Pulmonary artery endothelial cell (primary cell): ENCODE measurements at regions not wholly inside any gene's neighbourhood (a gene's known extent, or its start where the extent isn't known, plus 50 kb on each side); places are given as distances from the start of the nearest gene placed in this dataset.
"Not testable (repeated sequence)": the region's sequence is repeated elsewhere in the genome, so short reads cannot be mapped to it uniquely, and the experiment has no call there.

Experiments
- DNase-seq: peaks from one replicate; pipeline ENCODE4 v3.0.0-alpha.2; 2011; ENCODE audit warnings: low read depth, low spot score

DNA sequence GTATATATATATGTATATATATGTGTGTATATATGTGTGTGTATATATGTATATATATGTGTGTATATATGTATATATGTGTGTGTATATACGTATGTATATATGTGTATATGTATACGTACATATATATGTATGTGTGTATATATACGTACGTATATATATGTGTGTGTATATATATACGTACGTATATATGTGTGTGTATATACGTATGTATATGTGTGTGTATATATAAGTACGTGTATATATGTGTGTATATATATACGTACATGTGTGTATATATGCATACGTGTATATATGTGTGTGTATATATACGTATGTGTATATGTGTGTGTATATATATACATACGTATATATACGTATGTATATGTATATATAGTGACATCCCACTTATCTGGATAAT, 154.4 kb downstream of the CDRT15L2 start:
- DNase-seq = no peak

DNA sequence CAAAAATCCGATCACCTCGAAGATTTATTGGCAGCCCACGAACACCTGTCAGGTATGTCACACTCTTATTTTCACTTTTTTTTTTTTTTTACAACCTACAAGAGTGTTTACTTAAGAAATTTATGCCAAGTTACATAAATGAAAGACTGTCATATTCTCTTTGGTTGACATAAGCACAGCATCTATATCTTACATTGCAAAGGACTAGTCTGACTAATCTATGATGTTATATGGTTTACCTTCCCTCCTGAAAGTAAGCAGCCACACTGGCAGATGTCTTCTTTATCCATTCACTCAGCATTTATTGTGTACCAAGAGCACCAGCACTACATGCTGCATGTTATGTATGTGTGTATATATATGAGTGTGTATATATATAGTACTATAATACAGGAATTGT, 156.3 kb downstream of the CDRT15L2 start:
- DNase-seq = no peak

DNA sequence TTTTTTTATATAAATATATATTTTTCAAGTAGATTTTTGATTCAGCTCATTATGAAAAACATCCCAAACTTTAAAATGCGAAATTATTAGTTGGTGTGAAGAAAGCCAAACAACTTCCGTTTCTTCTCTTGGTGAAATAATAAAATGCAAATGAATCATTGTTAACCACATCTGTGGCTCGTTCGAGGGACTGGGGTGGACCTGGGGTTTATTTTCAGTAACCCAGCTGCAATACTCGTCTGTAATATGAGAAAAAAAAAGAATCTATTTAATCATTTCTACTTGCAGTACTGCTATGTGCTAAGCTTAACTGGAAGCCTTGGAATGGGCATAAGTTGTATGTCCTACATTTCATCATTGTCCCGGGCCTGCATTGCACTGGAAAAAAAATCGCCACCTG, 158.1 kb downstream of the CDRT15L2 start:
- DNase-seq = not testable (repeated sequence)

DNA sequence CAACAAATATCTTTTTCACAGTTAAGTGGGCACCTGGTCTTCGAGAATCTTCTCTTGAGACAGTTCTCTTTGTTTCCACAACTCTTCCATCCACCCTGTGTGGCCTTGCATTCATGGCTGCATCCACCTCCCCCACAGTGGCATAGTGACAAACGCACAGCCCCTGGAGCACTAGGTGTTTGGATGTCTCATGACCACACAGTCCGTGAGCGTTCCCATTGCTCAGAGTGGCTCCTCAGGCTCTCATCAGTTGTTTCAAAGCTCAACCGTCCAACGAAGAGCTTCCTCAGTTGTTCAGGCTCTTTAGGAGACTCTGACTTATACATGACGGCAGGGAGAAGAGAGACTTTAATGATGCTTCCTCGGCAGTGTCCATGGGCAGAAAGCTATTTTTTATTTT, 191.6 kb downstream of the CDRT15L2 start:
- no peak for DNase-seq

DNA sequence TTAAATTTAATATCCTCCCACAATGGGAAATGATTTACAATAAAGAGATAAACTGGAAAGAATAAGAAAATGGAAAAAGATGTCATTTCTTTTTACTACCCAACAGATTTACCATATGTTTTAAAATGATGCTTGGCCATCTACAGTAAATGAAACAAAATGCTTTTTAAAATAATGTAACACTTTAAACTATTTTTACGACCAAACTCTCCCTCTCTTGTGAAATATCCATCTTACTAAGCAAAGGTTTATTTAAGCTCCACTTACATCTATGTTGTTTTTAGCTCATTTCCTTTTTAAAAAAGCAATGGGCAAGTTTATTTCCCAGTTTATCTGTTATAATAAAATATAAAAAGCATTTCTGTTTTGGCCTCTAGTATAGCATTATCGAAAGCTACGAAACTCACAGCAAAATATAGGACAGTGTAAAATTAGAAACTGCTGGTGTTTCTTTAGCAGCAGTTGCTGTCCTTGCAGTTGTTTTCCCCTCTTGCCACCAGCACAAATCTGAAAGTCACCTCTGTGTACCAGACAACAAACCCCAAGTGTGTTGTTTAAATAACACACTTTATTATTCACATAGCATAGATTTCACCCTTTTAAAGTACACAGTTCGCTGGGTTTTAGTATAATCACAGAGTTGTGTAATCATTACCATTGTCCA, 195.1 kb downstream of the CDRT15L2 start:
- no peak for DNase-seq

DNA sequence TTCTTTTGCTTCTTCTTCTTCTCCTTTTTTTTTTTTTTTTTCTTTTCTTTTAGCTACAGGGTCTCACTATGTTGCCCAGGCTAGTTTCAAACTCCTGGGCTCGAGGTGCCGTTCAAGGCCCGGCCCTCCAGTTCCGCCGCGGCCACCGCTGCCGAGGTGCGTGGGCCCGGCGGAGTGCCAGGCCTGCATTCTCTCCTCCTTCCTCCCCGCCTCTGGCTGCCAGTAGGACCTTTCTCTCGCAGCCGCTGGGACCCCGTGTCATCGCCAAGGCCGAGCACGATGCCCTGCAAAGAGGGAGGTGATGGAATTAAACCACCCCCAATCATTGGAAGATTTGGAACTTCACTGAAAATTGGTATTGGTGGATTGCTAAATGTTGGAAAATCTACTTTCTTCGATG, 195.8 kb downstream of the CDRT15L2 start:
- no peak for DNase-seq

DNA sequence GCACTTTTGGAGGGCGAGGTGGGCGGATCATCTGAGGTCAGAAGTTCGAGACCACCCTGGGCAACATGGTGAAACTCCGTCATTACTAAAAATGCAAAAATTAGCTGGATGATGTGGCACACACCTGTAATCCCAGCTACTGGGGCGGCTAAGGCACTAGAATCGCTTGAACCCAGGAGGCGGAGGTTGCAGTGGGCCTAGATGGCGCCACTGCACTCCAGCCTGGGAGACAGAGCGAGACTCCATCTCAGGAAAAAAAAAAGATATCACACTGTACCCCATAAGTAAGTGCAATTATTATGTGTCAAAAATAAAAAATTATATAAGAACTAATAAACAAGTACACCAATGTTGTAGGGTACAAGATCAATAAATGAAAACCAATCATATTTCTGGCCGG, 200.0 kb downstream of the CDRT15L2 start:
- DNase-seq = no peak

DNA sequence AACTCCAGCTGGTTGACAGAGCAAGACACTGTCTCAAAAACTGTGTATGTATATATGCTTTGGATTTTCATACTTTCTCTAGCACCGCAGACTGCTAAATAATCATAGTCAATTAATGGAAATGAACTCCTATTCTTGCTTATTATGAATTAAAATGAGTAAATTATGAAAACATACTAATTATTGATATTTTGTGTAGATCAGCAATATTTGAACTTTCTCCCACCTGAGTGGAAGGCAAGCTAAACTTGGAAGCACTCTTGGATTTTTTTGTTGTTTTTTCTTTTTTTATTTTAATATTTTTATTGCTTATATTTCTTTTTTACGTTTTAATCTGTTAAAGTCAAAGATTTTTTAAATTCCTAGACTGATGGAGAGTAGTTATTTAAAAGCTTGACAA, 201.7 kb downstream of the CDRT15L2 start:
- DNase-seq = no peak

DNA sequence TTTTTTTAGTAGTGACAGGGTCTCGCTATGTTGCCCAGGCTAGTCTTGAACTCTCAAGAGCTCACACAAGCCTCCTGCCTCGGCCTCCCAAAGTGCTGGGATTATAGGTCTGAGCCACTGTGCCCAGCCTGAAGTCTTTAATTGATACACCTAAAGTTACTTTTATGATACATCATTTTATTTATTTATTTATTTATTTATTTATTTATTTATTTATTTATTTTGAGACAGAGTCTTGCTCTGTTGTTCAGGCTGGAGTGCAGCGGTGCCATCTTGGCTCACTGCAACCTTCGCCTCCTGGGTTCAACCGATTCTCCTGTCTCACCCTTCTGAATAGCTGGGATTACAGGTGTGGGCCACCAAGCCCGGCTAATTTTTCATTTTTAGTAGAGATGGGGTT, 202.3 kb downstream of the CDRT15L2 start:
- DNase-seq = not testable (repeated sequence)

DNA sequence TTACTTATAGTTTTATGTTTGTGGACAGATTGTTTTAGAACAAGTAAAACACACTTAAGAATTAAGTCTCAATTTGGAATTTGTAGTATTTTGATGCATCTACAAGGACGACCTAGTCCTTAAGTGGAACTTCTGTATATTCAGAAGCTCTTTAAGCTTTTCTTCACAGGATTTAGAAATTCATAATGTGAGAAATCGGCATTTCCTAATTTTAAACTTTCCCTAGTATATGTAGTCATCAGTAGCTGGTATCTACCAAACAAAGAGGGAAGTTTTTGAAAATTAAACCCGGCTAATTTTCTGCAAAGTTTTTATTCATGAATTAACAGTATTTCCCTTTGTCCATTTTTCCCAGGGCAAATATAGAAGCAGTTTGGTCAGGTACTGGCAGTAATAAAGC, 203.6 kb downstream of the CDRT15L2 start:
- no peak for DNase-seq

DNA sequence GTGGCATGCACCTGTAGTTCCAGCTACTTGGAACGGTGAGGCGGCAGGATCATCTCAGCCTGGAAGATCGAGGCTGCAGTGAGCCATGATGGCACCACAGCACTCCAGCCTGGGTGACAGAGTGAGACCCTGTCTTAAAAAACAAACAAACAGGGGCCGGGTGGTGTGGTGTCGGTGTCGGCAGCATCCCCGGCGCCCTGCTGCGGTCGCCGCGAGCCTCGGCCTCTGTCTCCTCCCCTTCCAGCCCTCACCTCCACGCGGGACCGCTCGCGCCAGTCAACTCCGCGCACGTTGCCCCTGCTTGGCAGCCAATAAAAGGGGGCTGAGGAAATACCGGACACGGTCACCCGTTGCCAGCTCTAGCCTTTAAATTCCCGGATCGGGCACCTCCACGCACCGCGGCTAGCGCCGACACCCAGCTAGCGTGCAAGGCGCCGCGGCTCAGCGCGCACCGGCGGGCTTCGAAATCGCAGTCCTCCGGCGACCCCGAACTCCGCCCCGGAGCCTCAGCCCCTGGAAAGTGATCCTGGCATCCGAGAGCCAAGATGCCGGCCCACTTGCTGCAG, 204.7 kb downstream of the CDRT15L2 start:
- DNase-seq = no peak

DNA sequence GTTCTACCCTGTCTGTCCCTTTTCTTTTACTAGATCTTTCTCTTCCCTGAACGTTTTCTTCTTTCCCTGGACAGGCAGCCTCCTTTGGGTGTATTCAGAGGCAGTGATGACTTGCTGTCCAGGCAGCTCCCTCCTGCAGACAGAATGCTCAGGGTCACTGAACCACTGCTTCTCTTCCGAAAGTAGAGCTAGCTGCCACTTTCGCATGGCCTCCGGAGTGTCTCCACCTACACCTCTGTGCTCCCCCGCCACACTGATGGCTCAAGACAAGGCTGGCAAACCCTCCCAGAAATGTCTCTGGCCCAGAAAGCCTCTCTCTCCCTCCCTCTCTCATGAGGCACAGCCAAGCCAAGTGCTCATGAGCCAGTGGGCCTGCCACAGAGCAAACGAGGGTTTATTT, 207.8 kb downstream of the CDRT15L2 start:
- no peak for DNase-seq

DNA sequence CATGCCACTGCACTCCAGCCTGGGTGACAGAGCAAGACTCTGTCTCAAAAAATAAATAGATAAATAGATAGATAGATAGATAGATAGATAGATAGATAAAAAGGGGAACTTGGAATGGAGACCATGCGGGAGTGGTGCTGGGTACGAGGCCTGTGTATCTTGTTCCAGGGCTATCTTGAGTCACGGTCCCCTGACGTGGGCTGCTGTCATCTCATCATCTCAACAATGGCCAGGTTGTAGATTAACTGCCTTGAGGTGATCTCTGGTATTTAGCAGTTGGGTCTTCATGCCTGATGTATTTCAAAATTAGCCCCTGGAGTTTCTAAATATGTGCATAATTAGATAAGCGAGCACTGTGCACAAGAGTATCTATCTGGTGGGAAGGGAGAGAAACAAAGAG, 212.1 kb downstream of the CDRT15L2 start:
- no peak for DNase-seq

DNA sequence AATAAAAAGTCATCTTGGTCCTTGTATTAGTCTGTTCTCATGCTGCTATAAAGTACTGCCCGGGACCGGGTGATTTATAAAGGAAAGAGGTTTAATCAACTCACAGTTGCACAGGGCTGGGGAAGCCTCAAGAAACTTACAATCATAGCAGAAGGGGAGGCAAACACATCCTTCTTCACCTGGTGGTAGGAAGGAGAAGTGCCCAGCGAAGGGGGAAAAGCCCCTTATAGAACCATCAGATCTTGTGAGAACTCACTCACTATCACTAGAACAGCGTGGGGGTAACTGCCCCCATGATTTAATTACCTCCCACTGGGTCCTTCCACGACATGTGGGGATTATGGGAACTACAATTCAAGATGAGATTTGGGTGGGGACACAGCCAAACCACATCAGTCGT, 215.0 kb downstream of the CDRT15L2 start:
- not testable (repeated sequence) for DNase-seq

DNA sequence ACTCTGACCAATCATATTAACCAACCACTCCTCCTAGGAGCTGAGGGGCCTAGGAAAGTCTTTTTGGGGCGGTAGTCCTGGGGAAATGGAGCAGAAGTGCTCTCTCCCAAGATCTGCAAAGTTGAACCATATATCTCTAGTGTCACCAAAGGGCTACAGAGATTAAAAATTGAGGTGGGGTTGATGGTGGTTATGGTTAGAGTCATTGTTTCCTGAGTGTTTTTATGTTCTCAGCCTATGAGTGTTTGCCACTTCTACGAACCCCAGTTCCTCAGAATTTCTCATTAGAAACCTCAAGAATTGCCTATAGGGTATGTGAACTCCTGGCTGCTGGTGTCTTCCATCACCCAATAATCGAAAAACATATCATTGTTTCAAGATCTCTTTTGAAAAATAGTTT, 217.8 kb downstream of the CDRT15L2 start:
- no peak for DNase-seq

DNA sequence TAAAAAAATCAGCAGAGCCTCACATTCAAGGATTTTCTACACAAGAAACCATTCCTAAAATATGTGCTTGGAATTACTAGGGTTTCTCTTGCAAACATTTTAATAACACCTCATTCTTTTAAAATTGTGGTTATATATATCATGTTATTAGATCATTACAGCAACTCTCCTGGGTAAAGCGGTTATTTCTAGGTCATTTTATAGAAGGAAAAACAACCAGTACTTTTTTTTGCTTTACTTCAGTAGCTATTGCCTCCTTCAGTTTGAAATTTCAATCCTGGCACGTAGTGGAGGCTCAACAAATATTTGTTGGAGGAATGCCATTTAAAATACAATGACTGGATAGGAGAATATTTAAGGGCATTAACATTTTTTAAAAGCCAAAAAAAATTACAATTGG, 220.6 kb downstream of the CDRT15L2 start:
- DNase-seq = no peak

DNA sequence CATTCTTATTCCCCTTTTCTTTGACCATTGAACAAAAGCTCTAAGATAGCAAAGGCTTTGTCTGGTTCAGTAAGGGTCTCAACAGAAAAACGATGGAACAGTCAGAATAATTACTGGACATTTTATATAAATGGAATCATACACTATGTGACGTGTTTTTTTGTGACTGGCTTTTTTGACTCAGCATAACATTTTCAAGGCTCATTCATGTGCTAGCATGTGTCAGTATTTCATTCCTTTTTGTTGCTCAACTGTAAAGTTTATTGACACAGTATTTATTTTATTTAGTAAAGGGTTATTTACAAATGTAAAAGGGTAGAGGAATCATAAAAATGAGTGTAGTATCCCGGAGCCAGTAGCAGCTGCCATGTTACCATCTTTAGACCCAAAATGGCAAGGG, 226.2 kb downstream of the CDRT15L2 start:
- no peak for DNase-seq

DNA sequence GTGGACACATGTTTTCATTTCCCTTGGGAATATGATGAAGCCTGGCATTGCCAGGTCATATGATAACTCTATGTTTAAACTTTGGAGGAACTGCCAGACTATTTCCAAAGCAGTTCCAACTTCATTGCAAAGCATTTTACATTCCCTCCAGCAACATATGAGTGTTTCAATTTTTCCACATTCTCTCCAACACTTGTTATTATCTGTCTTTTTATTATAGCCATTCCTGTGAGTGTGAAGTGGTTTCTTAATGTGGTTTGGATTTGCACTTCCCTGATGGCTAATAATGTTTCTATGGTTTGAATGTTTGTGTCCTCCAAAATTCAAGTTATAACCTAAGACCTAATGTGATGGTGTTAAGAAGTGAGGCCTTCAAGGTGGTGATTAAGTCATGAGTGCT, 228.0 kb downstream of the CDRT15L2 start:
- DNase-seq = not testable (repeated sequence)

DNA sequence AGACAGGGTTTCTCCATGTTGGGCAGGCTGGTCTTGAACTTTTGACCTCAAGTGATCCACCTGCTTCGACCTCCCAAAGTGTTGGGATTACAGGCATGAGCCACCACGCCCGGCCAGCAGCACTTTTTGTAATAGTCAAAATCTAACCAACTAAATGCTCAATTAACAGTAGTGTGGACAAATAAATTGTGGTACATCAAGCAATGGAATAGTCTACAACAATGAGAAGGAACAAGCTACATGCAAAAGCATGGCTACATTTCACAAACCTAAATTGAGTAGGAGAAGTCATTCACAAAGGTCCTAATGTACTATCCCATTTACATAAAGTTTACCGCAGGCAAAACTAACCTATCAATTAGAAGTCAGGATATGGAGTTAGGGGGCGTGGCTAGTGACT, 227.4 kb downstream of the USP22 start:
- DNase-seq = not testable (repeated sequence)

DNA sequence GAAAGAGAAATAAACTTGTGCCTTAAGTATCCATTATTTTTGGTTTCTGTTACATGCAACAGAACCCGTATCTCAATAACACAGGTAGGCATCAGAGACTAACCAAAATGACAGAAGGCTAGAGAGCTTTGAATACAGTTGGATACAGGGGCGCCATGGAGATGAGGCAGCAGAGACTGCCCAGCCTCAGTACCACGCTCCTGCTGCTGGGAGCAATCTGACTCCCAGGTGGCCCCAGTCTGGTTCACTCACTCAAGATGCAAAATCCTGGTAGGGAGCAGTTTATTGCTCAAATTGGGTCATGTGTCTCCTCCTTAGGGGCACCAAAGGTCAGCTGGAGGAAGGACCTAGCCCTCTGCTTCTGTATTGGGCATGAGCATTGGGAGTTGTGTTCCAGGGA, 218.9 kb downstream of the USP22 start:
- DNase-seq = no peak

DNA sequence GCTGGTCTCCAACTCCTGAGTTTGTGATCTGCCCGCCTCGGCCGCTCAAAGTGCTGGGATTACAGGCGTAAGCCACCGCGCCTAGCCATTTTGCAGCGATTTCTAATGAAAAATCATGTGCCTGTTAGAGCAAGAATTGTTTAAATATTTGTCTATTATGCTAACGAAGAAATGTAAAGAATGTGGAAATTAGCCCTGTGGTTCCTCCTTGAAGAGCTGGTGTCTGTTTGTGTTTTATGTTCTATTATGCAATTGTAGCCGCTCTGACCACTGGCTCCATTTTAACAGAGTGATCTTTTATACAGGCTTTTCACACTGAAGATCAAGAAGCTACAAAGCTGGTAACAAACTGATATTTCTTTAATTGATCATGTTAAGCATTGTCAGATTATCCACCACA, 217.3 kb downstream of the USP22 start:
- DNase-seq = no peak

DNA sequence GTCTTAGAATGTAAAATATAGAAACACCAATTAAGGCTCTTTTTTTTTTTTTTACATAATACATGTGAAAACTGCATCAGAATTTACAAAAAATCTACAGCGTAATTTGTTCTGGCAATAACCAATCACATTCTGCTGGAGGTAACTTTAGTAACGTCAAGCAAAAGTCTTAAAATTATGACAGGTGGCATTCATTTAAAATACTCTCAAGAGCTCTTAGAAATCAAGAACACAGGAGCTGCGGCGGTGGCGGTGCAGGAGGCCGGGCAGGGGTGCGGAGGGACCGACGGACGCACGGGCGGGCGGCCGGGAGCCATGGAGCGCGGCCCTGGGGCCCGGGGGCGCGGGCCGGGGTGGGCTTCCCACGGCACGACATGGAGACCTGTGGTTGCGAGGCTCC, 202.4 kb downstream of the USP22 start:
- DNase-seq = not testable (repeated sequence)

DNA sequence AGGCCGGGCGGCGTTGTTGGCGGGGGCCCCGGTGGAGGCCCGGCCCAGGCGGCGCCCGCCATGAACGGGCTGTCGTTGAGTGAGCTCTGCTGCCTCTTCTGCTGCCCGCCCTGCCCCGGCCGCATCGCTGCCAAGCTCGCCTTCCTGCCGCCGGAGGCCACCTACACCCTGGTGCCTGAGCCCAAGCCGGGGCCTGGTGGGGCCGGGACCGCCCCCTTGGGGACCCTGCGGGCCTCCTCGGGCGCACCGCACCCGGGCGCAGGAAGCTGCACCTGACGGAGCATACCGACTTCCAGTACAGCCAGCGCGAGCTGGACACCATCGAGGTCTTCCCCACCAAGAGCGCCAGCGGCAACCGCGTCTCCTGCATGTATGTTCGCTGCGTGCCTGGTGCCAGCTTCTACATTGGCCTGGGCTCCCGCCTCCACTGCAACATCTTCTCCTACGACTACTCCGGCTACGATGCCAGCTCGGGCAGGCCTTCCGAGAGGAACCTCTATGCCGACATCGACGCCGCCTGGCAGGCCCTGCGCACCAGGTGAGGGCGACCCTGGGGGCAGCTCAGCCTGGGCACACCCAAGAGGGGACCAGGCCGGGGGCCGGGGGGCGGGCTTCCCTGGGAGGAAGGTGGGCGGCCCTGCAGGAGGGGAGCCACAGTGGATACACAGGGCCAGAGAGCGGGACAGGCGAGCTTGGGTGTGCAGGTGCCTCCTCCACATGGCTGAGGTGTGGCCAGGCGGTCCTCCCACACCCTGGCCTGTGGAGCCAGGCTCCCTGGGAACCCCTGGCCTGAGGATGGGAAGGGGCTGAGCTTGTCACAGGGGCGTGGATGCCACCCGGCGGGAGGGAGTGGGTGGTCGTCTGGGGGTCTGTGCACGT, 201.6 kb downstream of the USP22 start:
- not testable (repeated sequence) for DNase-seq
